Brain microvascular endothelial cell (primary cell): ENCODE measurements at regions not wholly inside any gene's neighbourhood (a gene's known extent, or its start where the extent isn't known, plus 50 kb on each side); places are given as distances from the start of the nearest gene placed in this dataset.
"Not testable (repeated sequence)": the region's sequence is repeated elsewhere in the genome, so short reads cannot be mapped to it uniquely, and the experiment has no call there.

Source experiments
- DNase-seq: peaks from one replicate; pipeline ENCODE4 v3.0.0-alpha.2; 2020
- H3K27ac ChIP-seq: fragments of 250-450 bp; sonication (Bioruptor Pico); 2 replicates; pipeline ENCODE4 v1.5.1; 2020; ENCODE audit warnings: mild to moderate bottlenecking, moderate library complexity
- H3K27me3 ChIP-seq: fragments of 250-450 bp; sonication (Bioruptor Pico); replicated peaks from 2 replicates; pipeline ENCODE4 v1.5.1; 2020; ENCODE audit warnings: mild to moderate bottlenecking
- H3K36me3 ChIP-seq: fragments of 250-450 bp; sonication (Bioruptor Pico); replicated peaks from 2 replicates; pipeline ENCODE4 v1.5.1; 2020; ENCODE audit warnings: mild to moderate bottlenecking
- H3K4me3 ChIP-seq: 2 replicates; pipeline ENCODE4 v1.5.1; 2011; ENCODE audit warnings: low read depth, mild to moderate bottlenecking, control low read depth, low read length, moderate library complexity
- in situ Hi-C: cut with HindIII; loops from 2 replicates; pipeline ENCODE4 v1.10.0; 2017; ENCODE audit warnings: low sequenced_read_pairs, low pct_ligation_motif_present
- TF ChIP-seq, protein P1 (sequence below): IDR thresholded peaks from 2 replicates; pipeline ENCODE4 v1.5.1; 2011; ENCODE audit warnings: low read depth, mild to moderate bottlenecking, moderate library complexity, low read length, control low read depth, inconsistent platforms; ENCODE audit errors: missing control alignments

DNA sequence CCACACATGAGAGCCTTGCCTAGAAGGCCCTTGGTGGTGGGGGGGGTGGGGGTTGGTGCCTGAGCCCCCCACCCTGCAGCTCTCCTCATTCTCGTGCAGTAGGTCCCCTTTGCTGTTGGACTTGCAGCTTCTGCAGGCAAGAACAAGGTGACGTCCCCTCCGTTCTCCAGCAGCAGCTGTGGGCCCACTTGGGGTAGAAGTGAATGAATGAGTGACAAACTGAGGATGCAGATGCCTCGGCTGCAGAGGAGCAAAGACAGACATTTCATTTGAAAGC is 88.6 kb upstream of the CTDP1 start:
- H3K36me3 ChIP-seq, result no peaks in the 10 kb centered on the region
- H3K27me3 ChIP-seq, result peaks cover 4% of the 10 kb centered on the region
- in situ Hi-C loops, result no loop called here

DNA sequence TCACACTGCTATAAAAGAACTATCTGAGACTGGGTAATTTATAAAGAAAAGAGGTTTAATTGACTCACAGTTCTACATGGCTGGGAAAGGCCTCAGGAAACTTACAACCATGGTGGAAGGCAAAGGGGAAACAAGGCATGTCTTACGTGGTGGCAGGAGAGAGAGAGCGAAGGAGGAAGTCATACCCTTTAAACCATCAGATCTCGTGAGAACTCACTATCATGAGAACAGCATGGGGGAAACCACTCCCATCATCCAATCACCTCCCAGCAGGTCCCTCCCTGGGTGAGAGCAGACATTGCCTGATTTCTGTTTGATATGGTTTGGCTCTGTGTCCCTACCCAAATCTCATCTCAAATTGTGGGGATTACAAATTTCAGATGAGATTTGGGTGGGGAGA is 86.9 kb upstream of the CTDP1 start:
- in situ Hi-C loops, DNase-seq, H3K4me3 ChIP-seq, H3K27ac ChIP-seq, H3K36me3 ChIP-seq: not testable (repeated sequence)
- H3K27me3 ChIP-seq, result peaks cover 13% of the 10 kb centered on the region

More for the DNA sequence above, 88.6 kb upstream of the CTDP1 start:
- Histone ChIP-seq H3K4me3 (no peak overlapping the region), H3K27ac (no peak overlapping the region)
- TF ChIP-seq, protein P1, sequence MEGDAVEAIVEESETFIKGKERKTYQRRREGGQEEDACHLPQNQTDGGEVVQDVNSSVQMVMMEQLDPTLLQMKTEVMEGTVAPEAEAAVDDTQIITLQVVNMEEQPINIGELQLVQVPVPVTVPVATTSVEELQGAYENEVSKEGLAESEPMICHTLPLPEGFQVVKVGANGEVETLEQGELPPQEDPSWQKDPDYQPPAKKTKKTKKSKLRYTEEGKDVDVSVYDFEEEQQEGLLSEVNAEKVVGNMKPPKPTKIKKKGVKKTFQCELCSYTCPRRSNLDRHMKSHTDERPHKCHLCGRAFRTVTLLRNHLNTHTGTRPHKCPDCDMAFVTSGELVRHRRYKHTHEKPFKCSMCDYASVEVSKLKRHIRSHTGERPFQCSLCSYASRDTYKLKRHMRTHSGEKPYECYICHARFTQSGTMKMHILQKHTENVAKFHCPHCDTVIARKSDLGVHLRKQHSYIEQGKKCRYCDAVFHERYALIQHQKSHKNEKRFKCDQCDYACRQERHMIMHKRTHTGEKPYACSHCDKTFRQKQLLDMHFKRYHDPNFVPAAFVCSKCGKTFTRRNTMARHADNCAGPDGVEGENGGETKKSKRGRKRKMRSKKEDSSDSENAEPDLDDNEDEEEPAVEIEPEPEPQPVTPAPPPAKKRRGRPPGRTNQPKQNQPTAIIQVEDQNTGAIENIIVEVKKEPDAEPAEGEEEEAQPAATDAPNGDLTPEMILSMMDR, result no peak
- DNase-seq, result no peak

DNA sequence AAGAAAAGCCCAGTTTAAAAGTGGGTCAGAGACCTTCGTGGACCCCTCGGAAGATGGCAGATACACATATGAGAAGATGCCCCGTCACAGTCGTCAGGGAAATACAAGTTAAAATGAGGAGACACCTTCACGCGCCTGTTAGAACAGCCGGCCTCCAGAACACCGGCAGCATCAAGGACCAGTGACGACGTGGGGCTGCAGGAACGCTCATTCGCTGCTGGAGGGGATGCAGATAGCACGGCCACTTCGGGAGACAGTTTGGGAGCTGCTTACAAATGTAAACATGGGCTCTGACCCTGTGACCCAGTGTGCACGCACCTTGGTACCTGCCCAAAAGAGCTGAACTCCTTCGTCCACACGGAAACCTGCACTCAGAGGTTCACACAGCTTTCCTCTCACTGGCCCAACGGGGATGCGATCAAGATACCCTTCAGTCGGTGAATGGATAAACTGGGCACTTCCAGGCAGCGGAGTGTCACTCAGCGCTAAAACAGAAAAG is 83.7 kb upstream of the CTDP1 start:
- Histone ChIP-seq H3K27ac (no peak overlapping the region), H3K4me3 (no peak overlapping the region), H3K27me3 (peaks cover 17% of the 10 kb centered on the region), H3K36me3 (no peaks in the 10 kb centered on the region)
- DNase-seq, result no peak
- TF ChIP-seq, protein P1, result no peak
- in situ Hi-C loops, result no loop called here

DNA sequence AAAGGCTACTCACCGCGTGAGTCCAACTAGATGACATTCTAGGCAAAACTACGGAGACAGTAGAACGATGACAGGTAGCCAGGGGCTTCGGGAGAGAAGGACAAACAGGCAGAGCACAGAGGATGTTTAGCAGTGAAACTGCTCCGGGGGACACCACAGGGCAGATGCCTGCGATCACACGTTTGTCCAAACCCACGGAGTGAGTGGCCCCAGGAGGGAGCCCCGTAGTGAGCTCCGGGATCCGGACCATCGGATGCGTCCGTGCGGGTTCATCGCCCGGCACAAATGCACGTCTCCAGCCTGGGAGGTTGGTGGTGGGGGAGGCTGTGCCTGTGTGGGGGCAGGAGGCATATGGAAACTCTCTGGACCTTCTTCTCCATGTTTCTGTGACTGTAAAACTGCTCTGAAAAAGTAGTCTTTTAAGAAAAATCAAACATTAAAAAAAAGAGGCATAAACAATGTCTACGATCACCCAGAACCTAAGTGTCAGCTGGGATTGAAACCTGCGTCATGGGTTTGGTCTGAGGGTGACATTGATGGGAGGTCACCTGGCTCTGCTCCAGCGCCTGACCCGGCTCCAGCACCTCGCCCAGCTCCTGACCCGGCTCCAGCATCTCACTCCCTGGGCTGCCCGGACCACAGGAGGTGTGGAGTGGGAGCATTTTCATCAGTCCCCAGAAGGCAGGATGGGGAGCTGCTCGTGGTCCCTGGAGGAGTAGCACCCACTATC is 83.0 kb upstream of the CTDP1 start:
- DNase-seq, result no peak
- in situ Hi-C loops, result no loop called here
- H3K27ac ChIP-seq, result no peak overlapping the region
- TF ChIP-seq, protein P1, result no peak
- peaks cover 17% of the 10 kb centered on the region for H3K27me3 ChIP-seq
- no peaks in the 10 kb centered on the region for H3K36me3 ChIP-seq
- H3K4me3 ChIP-seq, result no peak overlapping the region

DNA sequence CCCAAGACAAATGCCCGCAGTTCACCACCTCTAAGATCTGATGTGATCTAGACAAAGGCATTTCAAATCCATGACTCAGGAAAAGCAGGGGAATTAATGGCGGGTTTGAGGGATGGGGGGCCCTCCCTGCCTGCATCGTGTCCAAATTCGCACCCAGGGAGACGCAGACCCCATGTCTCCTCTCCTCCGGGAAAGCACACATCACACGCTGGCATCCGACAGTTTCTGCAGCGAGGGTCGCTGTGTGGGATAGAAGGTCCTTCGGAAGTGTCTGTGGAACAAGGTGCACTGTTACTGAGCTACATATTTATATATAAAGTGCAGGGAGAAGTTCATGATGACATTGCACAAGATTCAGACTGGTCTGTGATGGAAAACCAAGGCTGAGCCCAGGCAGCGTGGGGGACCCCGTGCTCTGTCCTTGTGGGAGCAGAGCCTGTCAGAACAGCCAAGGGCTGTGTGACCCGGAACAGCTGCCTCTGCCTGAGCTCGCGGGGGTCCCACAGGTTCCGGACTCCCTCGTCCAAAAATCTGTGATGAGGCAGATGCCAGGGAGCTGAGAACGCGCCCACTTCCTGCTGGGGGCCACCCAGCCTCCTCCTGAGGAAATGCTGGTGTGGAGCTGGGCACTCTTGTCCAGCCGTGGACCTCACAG is 82.3 kb upstream of the CTDP1 start:
- peaks cover 17% of the 10 kb centered on the region for H3K27me3 ChIP-seq
- no peaks in the 10 kb centered on the region for H3K36me3 ChIP-seq
- TF ChIP-seq, protein P1, result no peak
- in situ Hi-C loops, result no loop called here
- no peak overlapping the region for H3K4me3 ChIP-seq
- no peak overlapping the region for H3K27ac ChIP-seq
- DNase-seq, result no peak

DNA sequence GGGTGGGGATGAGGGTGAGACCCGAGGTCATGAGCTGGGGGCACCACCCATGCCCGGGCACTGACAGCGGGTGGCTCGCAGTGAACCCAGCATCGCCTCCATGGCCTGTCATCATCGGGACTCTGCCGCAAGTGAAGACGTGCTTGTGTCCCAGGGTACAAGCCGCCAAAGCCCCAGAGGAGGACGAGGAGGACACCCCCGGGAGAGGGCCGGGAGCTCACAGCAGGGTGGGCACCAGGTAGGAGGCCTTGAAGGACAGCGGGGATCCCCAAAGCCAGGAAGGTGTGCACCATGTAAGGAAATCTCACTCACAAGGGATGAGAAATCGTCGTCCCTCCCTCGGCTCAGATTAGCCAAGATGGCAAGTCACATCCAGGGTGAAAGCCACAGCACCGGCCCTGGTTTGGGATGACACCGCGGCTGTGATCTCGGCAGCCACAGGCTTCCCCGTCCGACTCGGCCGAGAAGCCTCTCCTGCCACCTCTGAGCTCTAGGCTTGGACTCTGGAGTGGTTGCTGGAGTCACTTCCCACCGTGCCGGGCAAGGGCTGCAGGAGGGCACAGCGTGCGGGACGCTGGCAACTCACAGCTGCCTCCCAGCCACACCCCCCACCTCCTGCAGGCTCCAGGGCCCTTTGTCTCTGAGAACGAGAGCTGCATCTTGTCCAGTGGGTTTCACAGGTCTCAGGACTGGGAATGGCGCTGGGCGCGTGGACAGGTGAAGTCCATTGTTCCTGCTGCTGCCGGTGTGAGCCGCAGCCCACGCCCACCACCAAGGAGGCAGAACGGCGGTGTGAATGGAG is 81.6 kb upstream of the CTDP1 start:
- H3K36me3 ChIP-seq, result no peaks in the 10 kb centered on the region
- in situ Hi-C loops, result no loop called here
- H3K4me3 ChIP-seq, result no peak overlapping the region
- TF ChIP-seq, protein P1, result no peak
- peaks cover 17% of the 10 kb centered on the region for H3K27me3 ChIP-seq
- H3K27ac ChIP-seq, result no peak overlapping the region
- DNase-seq, result no peak
